ENCODE measurements at regions not wholly inside any gene's neighbourhood (a gene's known extent, or its start where the extent isn't known, plus 50 kb on each side); places are given as distances from the start of the nearest gene placed in this dataset.

DNA sequence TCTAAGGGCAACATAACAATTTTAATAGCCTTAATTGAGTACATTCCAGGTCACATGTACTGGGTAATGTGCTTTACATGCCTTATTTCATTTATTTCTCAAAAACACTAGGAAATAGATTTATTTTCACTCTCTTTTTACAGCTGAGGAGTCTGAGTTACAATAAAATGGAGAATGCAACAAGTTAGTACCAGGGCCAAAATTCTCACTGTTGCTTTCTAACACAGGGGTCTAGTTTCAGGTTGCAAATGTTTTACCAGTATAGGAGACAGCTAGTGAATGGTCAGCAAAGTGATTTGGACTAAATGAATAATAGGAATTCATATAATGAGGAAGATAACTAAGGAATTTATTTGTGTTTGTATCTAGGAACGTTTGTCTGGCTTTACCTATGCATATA lies 137.3 kb downstream of the RASSF9 start:
- ChIA-PET CTCF (ENCODE audit: low intra/inter-chr PET ratio, low total read pairs) (no interaction called here), POLR2A (no interaction called here)
- H3K79me2 ChIP-seq (ENCODE audit: insufficient read depth, low read length), result no peaks in the 10 kb centered on the region
- BruUV-seq (replicated peaks), result no TSS peak
- no peaks in the 10 kb centered on the region for H3K27me3 ChIP-seq (ENCODE audit: control insufficient read depth in 1 of 2, insufficient read depth in 2 of 2, low read length in 2 of 2)
- no peak for FAIRE-seq
- H3K27ac ChIP-seq (ENCODE audit: extremely low read length, insufficient read depth, low read length), result no peak overlapping the region
- H3K9ac ChIP-seq (ENCODE audit: insufficient read depth, low read depth, low read length), result no peak overlapping the region
- H3K36me3 ChIP-seq (replicated peaks in 1 of 2; ENCODE audit: control insufficient read depth in 1 of 2, insufficient read depth in 2 of 2, low read length in 2 of 2), result no peaks in the 10 kb centered on the region
- no peak overlapping the region for H2AFZ ChIP-seq (ENCODE audit: low read length)
- 4% methylated on average over 1 of the region's 1 CpG for WGBS (ENCODE audit: low lambda C conversion rate)
- H3K4me3 ChIP-seq (replicated peaks in 1 of 3; ENCODE audit: insufficient read depth in 1 of 3, low read depth in 2 of 3, low read length in 3 of 3), result no peak overlapping the region
- TF ChIP-seq KDM6A (CRISPR knock-in tag; IDR thresholded peaks at IDR 0.05; ENCODE audit: low read depth) (no peak), HDAC6 (IDR thresholded peaks at IDR 0.05; ENCODE audit: low read depth, low read length) (no peak), ZNF235 (CRISPR knock-in tag; IDR thresholded peaks at IDR 0.05; ENCODE audit: borderline replicate concordance) (no peak), BHLHE40 (IDR thresholded peaks at IDR 0.05; ENCODE audit: low read length) (no peak), POLR2AphosphoS5 (IDR thresholded peaks at IDR 0.05; ENCODE audit: low read depth, low read length) (no peak), ZNF629 (CRISPR knock-in tag; conservative IDR thresholded peaks at IDR 0.05) (no peak), SAP130 (CRISPR knock-in tag; IDR thresholded peaks at IDR 0.05; ENCODE audit: low read depth) (no peak), ZNF598 (CRISPR knock-in tag; IDR thresholded peaks at IDR 0.05; ENCODE audit: borderline replicate concordance) (no peak), BORCS8-MEF2B (CRISPR knock-in tag; IDR thresholded peaks at IDR 0.05) (no peak), PREB (CRISPR knock-in tag; IDR thresholded peaks at IDR 0.05) (no peak), ZNF335 (CRISPR knock-in tag; IDR thresholded peaks at IDR 0.05) (no peak), GATAD1 (CRISPR knock-in tag; IDR thresholded peaks at IDR 0.05) (no peak)
- in situ Hi-C loops (cut with HindIII; ENCODE audit: extremely low pct_ligation_motif_present, low pct_unique_long_range_greater_than_20kb) (no loop called here), intact Hi-C loops (cut with micrococcal nuclease; ENCODE audit: unreplicated experiment) (no loop called here)
- no peaks in the 10 kb centered on the region for H3K4me1 ChIP-seq (ENCODE audit: insufficient read depth, low read length)
- H3K9me3 ChIP-seq (ENCODE audit: low read length), result no peaks in the 10 kb centered on the region
- DNase-seq (ENCODE audit: low spot score), result no peak
- H4K20me1 ChIP-seq (ENCODE audit: insufficient read depth, low read length), result no peaks in the 10 kb centered on the region
- no peak overlapping the region for H3K4me2 ChIP-seq (ENCODE audit: low read depth, low read length)
- ATAC-seq, result no peak

Data from HepG2 (cell line).